ENCODE measurements at regions not wholly inside any gene's neighbourhood (a gene's known extent, or its start where the extent isn't known, plus 50 kb on each side); places are given as distances from the start of the nearest gene placed in this dataset.

DNA sequence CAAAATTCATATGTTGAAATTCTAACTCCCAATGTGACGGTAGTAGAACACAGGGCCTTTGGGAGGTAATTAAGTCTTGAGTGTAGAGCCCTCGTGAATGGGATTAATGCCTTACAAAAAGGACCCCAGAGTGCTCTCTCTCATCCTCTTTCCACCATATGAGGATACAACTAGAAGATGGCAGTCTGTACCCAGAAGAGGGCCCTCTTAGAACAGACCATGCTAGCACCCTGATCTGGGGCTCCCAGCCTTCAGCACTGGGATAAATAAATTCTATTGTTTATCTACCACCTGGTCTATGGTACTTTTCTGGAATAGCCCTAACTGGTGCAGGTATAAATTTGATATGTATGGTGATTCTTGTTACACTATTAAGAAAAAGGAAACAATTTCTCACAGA, 332.3 kb downstream of the BRINP1 start:
- Histone ChIP-seq H3K27me3 (ENCODE audit: low read length) (no peaks in the 10 kb centered on the region), H3K4me2 (ENCODE audit: low read depth, low read length, poor library complexity, severe bottlenecking) (no peak overlapping the region), H3K9ac (ENCODE audit: low read length) (no peak overlapping the region), H3K27ac (ENCODE audit: low read length) (no peak overlapping the region), H3K9me3 (ENCODE audit: low read length) (peaks cover 1% of the 10 kb centered on the region), H2AFZ (ENCODE audit: low read length) (no peak overlapping the region), H3K79me2 (ENCODE audit: low read length) (no peaks in the 10 kb centered on the region), H4K20me1 (ENCODE audit: insufficient read depth, low read depth, low read length) (no peaks in the 10 kb centered on the region), H3K4me3 (ENCODE audit: low read length) (no peak overlapping the region), H3K36me3 (ENCODE audit: insufficient read depth, low read length) (no peaks in the 10 kb centered on the region), H3K9me2 (replicated peaks; ENCODE audit: insufficient read depth, low read length) (no peaks in the 10 kb centered on the region), H3K4me1 (ENCODE audit: low read length) (no peaks in the 10 kb centered on the region)
- no peak for DNase-seq

DNA sequence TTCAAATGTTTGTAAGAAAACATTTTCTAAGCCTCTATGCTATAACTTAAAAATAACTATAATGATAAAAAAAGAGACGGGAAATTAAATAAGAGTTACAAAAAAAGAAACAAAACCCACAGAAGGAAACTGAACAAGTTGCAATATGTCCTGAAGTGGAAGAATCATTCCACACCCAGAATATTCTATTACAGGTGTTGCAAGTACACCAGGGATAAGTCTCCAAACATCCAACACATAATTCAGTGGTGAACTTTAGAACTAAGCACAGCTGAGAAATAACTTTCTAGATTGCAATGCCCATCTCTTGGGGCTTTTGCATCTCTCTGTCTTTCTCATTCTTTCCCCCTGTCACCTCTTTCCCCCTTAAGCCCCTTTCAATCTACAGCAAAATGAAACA, 325.2 kb downstream of the BRINP1 start:
- no peaks in the 10 kb centered on the region for H3K36me3 ChIP-seq (ENCODE audit: insufficient read depth, low read length)
- no peak for DNase-seq
- no peaks in the 10 kb centered on the region for H3K79me2 ChIP-seq (ENCODE audit: low read length)
- H2AFZ ChIP-seq (ENCODE audit: low read length) = no peak overlapping the region
- H3K9me2 ChIP-seq (replicated peaks; ENCODE audit: insufficient read depth, low read length) = no peaks in the 10 kb centered on the region
- no peak overlapping the region for H3K4me2 ChIP-seq (ENCODE audit: low read depth, low read length, poor library complexity, severe bottlenecking)
- no peaks in the 10 kb centered on the region for H3K27me3 ChIP-seq (ENCODE audit: low read length)
- no peak overlapping the region for H3K27ac ChIP-seq (ENCODE audit: low read length)
- H3K9ac ChIP-seq (ENCODE audit: low read length) = no peak overlapping the region
- peaks cover 3% of the 10 kb centered on the region for H3K9me3 ChIP-seq (ENCODE audit: low read length)
- no peaks in the 10 kb centered on the region for H3K4me1 ChIP-seq (ENCODE audit: low read length)
- no peaks in the 10 kb centered on the region for H4K20me1 ChIP-seq (ENCODE audit: insufficient read depth, low read depth, low read length)
- H3K4me3 ChIP-seq (ENCODE audit: low read length) = no peak overlapping the region

DNA sequence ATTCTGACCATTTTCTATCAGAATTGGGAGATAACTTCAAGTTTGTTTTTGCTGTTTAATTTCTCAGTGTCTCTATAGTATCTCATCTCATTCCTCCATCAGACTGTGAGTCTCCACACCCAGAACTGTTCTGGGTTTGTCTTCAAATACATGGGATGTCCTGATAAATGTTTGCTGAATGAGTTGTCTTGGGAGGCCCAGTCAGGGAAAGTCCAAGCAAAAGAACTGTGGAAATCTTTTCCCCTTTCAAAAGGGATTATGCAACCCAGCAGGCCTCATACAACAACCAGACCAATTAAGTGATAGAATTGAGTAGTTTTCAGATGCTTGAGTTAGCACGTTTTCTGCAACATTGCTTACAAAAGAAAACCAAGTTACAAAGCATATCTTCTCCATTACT, 324.4 kb downstream of the BRINP1 start:
- Histone ChIP-seq H3K9ac (ENCODE audit: low read length) (no peak overlapping the region), H4K20me1 (ENCODE audit: insufficient read depth, low read depth, low read length) (no peaks in the 10 kb centered on the region), H3K4me3 (ENCODE audit: low read length) (no peak overlapping the region), H3K36me3 (ENCODE audit: insufficient read depth, low read length) (no peaks in the 10 kb centered on the region), H2AFZ (ENCODE audit: low read length) (no peak overlapping the region), H3K79me2 (ENCODE audit: low read length) (no peaks in the 10 kb centered on the region), H3K27me3 (ENCODE audit: low read length) (no peaks in the 10 kb centered on the region), H3K4me1 (ENCODE audit: low read length) (no peaks in the 10 kb centered on the region), H3K9me3 (ENCODE audit: low read length) (peaks cover 3% of the 10 kb centered on the region), H3K9me2 (replicated peaks; ENCODE audit: insufficient read depth, low read length) (no peaks in the 10 kb centered on the region), H3K27ac (ENCODE audit: low read length) (no peak overlapping the region), H3K4me2 (ENCODE audit: low read depth, low read length, poor library complexity, severe bottlenecking) (no peak overlapping the region)
- DNase-seq = no peak

- Histone ChIP-seq H3K4me3 (ENCODE audit: low read length) (no peak overlapping the region), H3K27ac (ENCODE audit: low read length) (no peak overlapping the region), H4K20me1 (ENCODE audit: insufficient read depth, low read depth, low read length) (no peaks in the 10 kb centered on the region), H3K27me3 (ENCODE audit: low read length) (no peaks in the 10 kb centered on the region), H3K36me3 (ENCODE audit: insufficient read depth, low read length) (no peaks in the 10 kb centered on the region), H3K9ac (ENCODE audit: low read length) (no peak overlapping the region), H2AFZ (ENCODE audit: low read length) (no peak overlapping the region), H3K4me2 (ENCODE audit: low read depth, low read length, poor library complexity, severe bottlenecking) (no peak overlapping the region), H3K4me1 (ENCODE audit: low read length) (no peaks in the 10 kb centered on the region), H3K9me3 (ENCODE audit: low read length) (no peaks in the 10 kb centered on the region; the same call in 1 of the 2 replicates), H3K79me2 (ENCODE audit: low read length) (no peaks in the 10 kb centered on the region), H3K9me2 (replicated peaks; ENCODE audit: insufficient read depth, low read length) (no peaks in the 10 kb centered on the region)
- DNase-seq = no peak
Measured at GRCh38 chr9:119047513-119048307, 321.5 kb downstream of the BRINP1 start.

GRCh38 chr9:119050281-119050680, 319.0 kb downstream of the BRINP1 start:
- Histone ChIP-seq H3K4me3 (ENCODE audit: low read length) (no peak overlapping the region), H3K9me3 (ENCODE audit: low read length) (no peaks in the 10 kb centered on the region; the same call in 1 of the 2 replicates), H3K4me2 (ENCODE audit: low read depth, low read length, poor library complexity, severe bottlenecking) (no peak overlapping the region), H3K79me2 (ENCODE audit: low read length) (no peaks in the 10 kb centered on the region), H3K9me2 (replicated peaks; ENCODE audit: insufficient read depth, low read length) (no peaks in the 10 kb centered on the region), H2AFZ (ENCODE audit: low read length) (no peak overlapping the region), H3K27ac (ENCODE audit: low read length) (no peak overlapping the region), H3K36me3 (ENCODE audit: insufficient read depth, low read length) (no peaks in the 10 kb centered on the region), H3K4me1 (ENCODE audit: low read length) (no peaks in the 10 kb centered on the region), H4K20me1 (ENCODE audit: insufficient read depth, low read depth, low read length) (no peaks in the 10 kb centered on the region), H3K27me3 (ENCODE audit: low read length) (no peaks in the 10 kb centered on the region), H3K9ac (ENCODE audit: low read length) (no peak overlapping the region)
- no peak for DNase-seq

DNA sequence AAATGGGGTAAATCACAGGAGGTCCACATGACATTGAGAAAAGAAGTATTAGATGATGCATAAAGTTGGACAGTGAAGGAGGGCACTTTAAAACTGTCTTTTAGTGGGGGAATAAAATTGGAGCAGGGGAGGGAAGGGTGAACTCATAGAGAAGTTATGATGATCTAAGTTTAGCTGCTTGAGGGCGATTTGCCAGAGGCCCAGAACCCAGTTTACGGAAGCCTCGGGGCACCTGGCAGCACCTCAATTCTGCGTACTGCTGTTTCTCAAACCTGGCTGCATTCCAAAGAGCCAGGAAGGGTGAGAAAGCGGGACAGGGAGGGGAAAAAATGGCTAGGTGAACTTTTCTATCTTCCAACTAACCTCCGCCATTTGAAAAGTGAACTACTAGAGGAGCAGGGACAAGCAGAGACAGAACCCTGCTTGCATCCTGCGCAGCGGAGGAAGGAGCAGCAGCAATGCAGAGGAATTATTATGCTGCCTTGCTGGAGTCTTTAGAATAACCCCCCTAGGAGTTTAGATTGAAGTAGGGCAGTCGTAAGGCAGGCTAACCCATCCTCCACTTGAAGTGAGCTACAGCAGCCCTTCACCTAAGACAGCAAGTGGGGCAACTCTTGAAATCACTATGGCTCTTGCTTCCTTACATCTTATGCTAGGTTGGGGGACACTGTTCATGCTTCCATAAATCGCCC, 316.8 kb downstream of the BRINP1 start:
- H4K20me1 ChIP-seq (ENCODE audit: insufficient read depth, low read depth, low read length) = no peaks in the 10 kb centered on the region
- H3K27ac ChIP-seq (ENCODE audit: low read length) = no peak overlapping the region
- H3K27me3 ChIP-seq (ENCODE audit: low read length) = no peaks in the 10 kb centered on the region
- no peak overlapping the region for H3K4me2 ChIP-seq (ENCODE audit: low read depth, low read length, poor library complexity, severe bottlenecking)
- no peaks in the 10 kb centered on the region for H3K79me2 ChIP-seq (ENCODE audit: low read length)
- no peaks in the 10 kb centered on the region for H3K36me3 ChIP-seq (ENCODE audit: insufficient read depth, low read length)
- no peak for DNase-seq
- no peak overlapping the region for H3K9ac ChIP-seq (ENCODE audit: low read length)
- H2AFZ ChIP-seq (ENCODE audit: low read length) = no peak overlapping the region
- H3K4me3 ChIP-seq (ENCODE audit: low read length) = no peak overlapping the region
- H3K9me2 ChIP-seq (replicated peaks; ENCODE audit: insufficient read depth, low read length) = no peaks in the 10 kb centered on the region
- no peaks in the 10 kb centered on the region; the same call in 1 of the 2 replicates for H3K9me3 ChIP-seq (ENCODE audit: low read length)
- H3K4me1 ChIP-seq (ENCODE audit: low read length) = no peaks in the 10 kb centered on the region

GRCh38 chr9:119053070-119053469, 316.2 kb downstream of the BRINP1 start:
- H3K9ac ChIP-seq (ENCODE audit: low read length) = no peak overlapping the region
- no peaks in the 10 kb centered on the region for H3K79me2 ChIP-seq (ENCODE audit: low read length)
- H3K36me3 ChIP-seq (ENCODE audit: insufficient read depth, low read length) = no peaks in the 10 kb centered on the region
- no peaks in the 10 kb centered on the region for H3K9me2 ChIP-seq (replicated peaks; ENCODE audit: insufficient read depth, low read length)
- no peak for DNase-seq
- H2AFZ ChIP-seq (ENCODE audit: low read length) = no peak overlapping the region
- no peaks in the 10 kb centered on the region for H4K20me1 ChIP-seq (ENCODE audit: insufficient read depth, low read depth, low read length)
- H3K4me1 ChIP-seq (ENCODE audit: low read length) = no peaks in the 10 kb centered on the region
- H3K27ac ChIP-seq (ENCODE audit: low read length) = no peak overlapping the region
- no peak overlapping the region for H3K4me3 ChIP-seq (ENCODE audit: low read length)
- H3K9me3 ChIP-seq (ENCODE audit: low read length) = peaks cover 1% of the 10 kb centered on the region; the same call in 1 of the 2 replicates
- H3K27me3 ChIP-seq (ENCODE audit: low read length) = no peaks in the 10 kb centered on the region
- H3K4me2 ChIP-seq (ENCODE audit: low read depth, low read length, poor library complexity, severe bottlenecking) = no peak overlapping the region

DNA sequence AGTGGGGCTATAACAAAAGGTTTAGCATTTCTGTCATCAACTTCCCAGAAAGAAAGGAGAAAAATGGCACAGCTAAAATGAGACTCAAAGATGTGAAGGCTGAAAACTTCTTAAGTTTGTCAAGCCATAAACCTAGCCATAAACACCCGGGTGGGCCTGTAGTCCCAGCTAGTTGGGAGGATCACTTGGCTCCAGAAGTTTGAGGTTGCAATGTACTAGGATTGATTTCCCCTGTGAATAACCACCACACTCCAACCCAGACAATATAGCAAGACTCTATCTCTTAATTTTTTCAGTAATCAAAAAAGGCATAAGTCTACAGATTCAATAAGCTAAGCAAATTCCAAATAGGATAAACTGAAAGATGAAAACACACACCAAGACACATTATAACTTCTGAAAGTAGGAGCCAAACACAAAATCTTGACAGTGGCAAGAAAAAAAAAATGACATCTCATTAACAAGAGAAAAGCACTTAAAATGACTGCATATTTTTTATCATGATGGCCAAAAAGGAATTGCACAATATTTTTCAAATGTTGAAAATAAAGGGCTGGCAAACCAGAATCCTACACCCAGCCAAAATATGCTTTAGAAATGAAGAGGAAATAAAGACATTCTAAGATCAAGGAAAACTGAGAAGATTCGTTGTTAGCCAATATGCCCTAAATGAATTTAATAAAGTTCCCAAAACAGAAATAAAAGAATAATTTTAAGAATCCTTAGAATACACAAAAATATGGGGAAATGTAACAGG, 308.4 kb downstream of the BRINP1 start:
- Histone ChIP-seq H3K9me2 (replicated peaks; ENCODE audit: insufficient read depth, low read length) (no peaks in the 10 kb centered on the region), H3K27ac (ENCODE audit: low read length) (no peak overlapping the region), H3K4me1 (ENCODE audit: low read length) (no peaks in the 10 kb centered on the region), H4K20me1 (ENCODE audit: insufficient read depth, low read depth, low read length) (no peaks in the 10 kb centered on the region), H3K79me2 (ENCODE audit: low read length) (no peaks in the 10 kb centered on the region), H3K4me3 (ENCODE audit: low read length) (no peak overlapping the region), H3K4me2 (ENCODE audit: low read depth, low read length, poor library complexity, severe bottlenecking) (no peak overlapping the region), H3K36me3 (ENCODE audit: insufficient read depth, low read length) (no peaks in the 10 kb centered on the region), H3K9me3 (ENCODE audit: low read length) (peaks cover 3% of the 10 kb centered on the region; the same call in 1 of the 2 replicates), H2AFZ (ENCODE audit: low read length) (no peak overlapping the region), H3K27me3 (ENCODE audit: low read length) (no peaks in the 10 kb centered on the region), H3K9ac (ENCODE audit: low read length) (no peak overlapping the region)
- DNase-seq = no peak
